Psoas muscle (tissue), 7 donors: ENCODE measurements at regions not wholly inside any gene's neighbourhood (a gene's known extent, or its start where the extent isn't known, plus 50 kb on each side); places are given as distances from the start of the nearest gene placed in this dataset.
A peak's percentile ranks its signal among the peaks of the same experiment; 100 is the strongest.

Source experiments
- ATAC-seq, 4 donors: fragments of 200-7000 bp; cut with Tn5 transposase; one replicate each; pipeline ENCODE4 v1.9.1; 2020; ENCODE audit warnings: moderate library complexity in 3 of 4, mild to moderate bottlenecking in 2 of 4
- DNase-seq, 2 donors: peaks; one replicate each; pipeline ENCODE4 v3.0.0-alpha.2; 2020
- H3K27ac ChIP-seq: fragments of 200-600 bp; one replicate; pipeline ENCODE4 v1.8.0; 2022
- H3K27me3 ChIP-seq, 3 donors: fragments of 200-600 bp in 1 of 3; one replicate each; pipeline versions ENCODE4 v1.6.1 to v1.8.0; 2013 to 2022; ENCODE audit warnings: low read length in 2 of 3, mild to moderate bottlenecking in 2 of 3, moderate library complexity in 1 of 3; ENCODE audit not compliant: insufficient read depth in 3 of 3
- H3K36me3 ChIP-seq, 2 donors: fragments of 200-600 bp in 1 of 2; one replicate each; pipeline versions ENCODE4 v1.6.1 to v1.8.0; 2013 to 2022; ENCODE audit warnings: low read depth in 1 of 2, mild to moderate bottlenecking in 1 of 2, moderate library complexity in 1 of 2; ENCODE audit not compliant: insufficient read depth in 1 of 2
- H3K4me1 ChIP-seq: fragments of 200-600 bp; one replicate; pipeline ENCODE4 v1.8.0; 2022
- H3K4me3 ChIP-seq: fragments of 200-600 bp; one replicate; pipeline ENCODE4 v1.8.0; 2022; ENCODE audit warnings: mild to moderate bottlenecking
- H3K9me3 ChIP-seq: fragments of 200-600 bp; one replicate; pipeline ENCODE4 v1.8.0; 2022
- CTCF ChIP-seq: fragments of 200-600 bp; IDR thresholded peaks from one replicate; pipeline ENCODE4 v1.8.0; 2022; ENCODE audit warnings: antibody characterized with exemption
- WGBS, 3 donors: extraction: QIAGEN DNeasy Blood & Tissue Kit; methylation state at CpG; one replicate each; pipeline versions ENCODE4 v1.1.6 to v1.1.7; 2013; 5-methylcytosine and 5-hydroxymethylcytosine counted together
- intact Hi-C, 2 donors: fragments of 100-400 bp; cut with DNase I; formaldehyde crosslinking; loops; one replicate each; pipeline versions ENCODE4 v1.11.0 to v1.14.2; 2022
- donor health status: healthy with polysubstance abuse.
- donor health status: DM: no; HTN: no; CAD: no; lungs with moderate emphysema.
- donor health status: Bipolar disorder and iron deficiency.
- donor health status: healthy.
- donor health status: DM: yes; HTN: yes; CAD: no.
- donor health status: DM: no; HTN: no; CAD: no.
- donor health status: DM: yes; HTN: yes; CAD: no.

GRCh38 chr17:56697190-56697589 is 103.7 kb downstream of the NOG start:
- Histone ChIP-seq H3K27ac (no peak overlapping the region), H3K27me3 (no peaks in the 10 kb centered on the region), H3K36me3 (no peaks in the 10 kb centered on the region), H3K4me3 (no peak overlapping the region), H3K4me1 (peaks cover 16% of the 10 kb centered on the region), H3K9me3 (no peaks in the 10 kb centered on the region)
- DNase-seq (no peak), ATAC-seq (no peak)
- intact Hi-C loops, result no loop called here
- TF ChIP-seq CTCF, result no peak
- 35 to 38% (median 37%) methylated on average over 4 of the region's 4 CpGs for WGBS, 3 donors

GRCh38 chr17:56699186-56699894 is 105.8 kb downstream of the NOG start:
- H3K9me3 ChIP-seq, result no peaks in the 10 kb centered on the region
- H3K36me3 ChIP-seq, result no peaks in the 10 kb centered on the region
- peaks cover 16% of the 10 kb centered on the region for H3K4me1 ChIP-seq
- 11 to 14% (median 13%) methylated on average over 18 of the region's 18 CpGs for WGBS, 3 donors
- peak; percentile 96 to 98 (median 98) for ATAC-seq
- peak; percentile 78 to 87 for DNase-seq
- H3K27ac ChIP-seq, result peak overlapping the region; percentile 73
- no peak for TF ChIP-seq CTCF
- H3K4me3 ChIP-seq, result no peak overlapping the region
- no peaks in the 10 kb centered on the region for H3K27me3 ChIP-seq
- intact Hi-C loops, result no loop called here

- no peak for TF ChIP-seq CTCF
- ATAC-seq, result no peak
These were observed 107.5 kb downstream of the NOG start for GRCh38 chr17:56700919-56701420.

GRCh38 chr17:56707312-56708219 is 114.1 kb downstream of the NOG start:
- ATAC-seq, result no peak
- TF ChIP-seq CTCF, result no peak
- H3K4me3 ChIP-seq, result no peak overlapping the region
- H3K36me3 ChIP-seq, result no peaks in the 10 kb centered on the region
- DNase-seq, result no peak
- 29 to 36% (median 29%) methylated on average over 19 of the region's 19 CpGs for WGBS, 3 donors
- peaks cover 0 to 5% (median 0%) of the 10 kb centered on the region in 3 donors for H3K27me3 ChIP-seq
- intact Hi-C loops, result no loop called here
- H3K27ac ChIP-seq, result no peak overlapping the region
- H3K9me3 ChIP-seq, result no peaks in the 10 kb centered on the region
- peaks cover 6% of the 10 kb centered on the region for H3K4me1 ChIP-seq

More at GRCh38 chr17:56700919-56701420, 107.5 kb downstream of the NOG start:
- Histone ChIP-seq H3K27ac (no peak overlapping the region), H3K27me3 (peaks cover 0 to 2% (median 0%) of the 10 kb centered on the region in 3 donors), H3K4me3 (no peak overlapping the region), H3K36me3 (no peaks in the 10 kb centered on the region), H3K4me1 (peaks cover 16% of the 10 kb centered on the region), H3K9me3 (no peaks in the 10 kb centered on the region)
- intact Hi-C loops, result no loop called here
- DNase-seq, result no peak
- 87 to 91% (median 90%) methylated on average over 7 of the region's 7 CpGs for WGBS, 3 donors
